ENCODE measurements at regions not wholly inside any gene's neighbourhood (a gene's known extent, or its start where the extent isn't known, plus 50 kb on each side); places are given as distances from the start of the nearest gene placed in this dataset.
"Not testable (repeated sequence)": the region's sequence is repeated elsewhere in the genome, so short reads cannot be mapped to it uniquely, and the experiment has no call there.

DNA sequence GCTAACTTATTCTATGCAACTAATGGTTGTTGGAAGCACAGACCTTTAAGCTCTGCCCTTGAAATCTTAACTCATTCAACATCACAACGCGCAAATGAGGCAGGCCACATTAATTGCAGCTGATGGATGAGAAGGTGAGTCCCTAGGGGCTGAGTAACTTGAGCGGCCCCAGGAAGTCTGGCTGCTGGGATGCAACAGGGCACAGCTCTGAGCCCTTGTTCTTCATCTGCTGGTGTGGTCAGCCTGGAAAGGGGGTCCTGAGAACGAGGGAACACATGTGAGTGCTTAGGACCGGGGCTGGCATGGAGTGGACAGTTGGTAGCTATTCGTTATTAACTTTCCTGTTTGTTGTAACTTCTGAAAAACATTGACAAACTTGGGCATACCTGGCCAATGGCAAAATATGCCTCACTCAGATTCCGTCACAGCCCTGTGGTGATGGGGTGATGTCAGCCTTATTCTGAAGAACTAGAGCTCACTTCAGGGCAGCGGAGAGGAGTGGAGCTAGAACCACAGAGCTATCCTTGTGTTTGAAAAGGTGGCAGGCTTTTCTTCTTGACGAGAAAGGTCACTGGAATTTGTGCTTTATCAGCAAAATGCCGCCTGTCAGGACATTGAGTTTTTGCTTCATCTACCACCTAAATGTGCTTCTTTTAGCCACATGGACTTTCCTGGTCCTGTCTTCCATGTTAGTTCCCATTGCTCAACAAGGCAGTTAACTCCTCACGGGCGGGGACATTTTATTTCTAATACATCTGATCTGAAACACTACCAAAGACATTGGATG, 145.9 kb upstream of the FHL2 start:
- H3K27me3 ChIP-seq, result no peaks in the 10 kb centered on the region
- H3K27ac ChIP-seq, result no peak overlapping the region
- no peaks in the 10 kb centered on the region for H3K9me3 ChIP-seq
- no peak overlapping the region for H3K4me2 ChIP-seq
- no peak overlapping the region for H3K4me3 ChIP-seq
- no peaks in the 10 kb centered on the region for H3K36me3 ChIP-seq
- H3K9ac ChIP-seq, result no peak overlapping the region
- TF ChIP-seq Cebpa-rat (IDR thresholded peaks at IDR 0.05), result no peak
- H4K20me1 ChIP-seq, result no peaks in the 10 kb centered on the region
- peaks cover 7% of the 10 kb centered on the region for H3K4me1 ChIP-seq

DNA sequence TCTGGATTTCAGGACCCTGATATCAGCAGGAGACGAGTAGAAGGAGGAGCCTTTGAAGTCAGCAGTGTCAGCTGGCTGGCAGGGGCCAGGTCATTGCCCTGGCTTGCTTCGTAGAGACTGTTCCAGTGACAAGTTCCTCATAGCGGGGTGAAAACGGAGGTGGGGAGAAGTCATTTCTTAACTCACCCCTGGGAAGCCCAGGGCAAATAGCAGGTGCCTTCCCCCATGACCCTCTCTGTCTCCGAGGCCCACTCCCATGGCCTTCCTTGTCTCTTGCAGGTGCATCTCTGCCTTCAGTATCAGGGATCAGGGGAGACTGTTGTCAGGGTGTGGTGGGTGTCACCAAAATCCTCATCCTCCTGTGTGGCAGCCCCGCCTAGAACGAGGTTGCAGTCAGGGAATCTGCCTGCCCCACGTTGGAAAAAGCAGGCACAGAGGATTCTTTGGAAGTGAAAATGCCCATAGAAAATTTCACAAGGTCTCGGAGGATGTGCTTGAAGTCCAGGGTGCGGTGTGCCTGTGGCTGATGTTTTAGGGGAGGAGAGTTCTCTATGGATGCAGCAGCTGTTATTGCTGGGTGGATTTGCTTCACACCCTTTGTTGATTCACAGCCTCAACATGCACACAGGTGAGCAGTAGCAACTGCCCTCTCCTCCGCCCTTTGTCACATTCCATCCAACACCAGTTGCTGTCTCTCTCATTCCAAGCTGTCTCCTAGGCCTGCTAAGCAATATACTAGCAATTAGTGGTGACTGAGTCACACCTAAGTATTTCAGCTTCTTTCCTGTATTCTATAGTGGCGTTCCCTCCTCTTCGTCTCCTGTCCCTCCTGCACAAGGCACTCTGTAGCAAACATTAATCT, 142.6 kb upstream of the FHL2 start:
- H3K27ac ChIP-seq, result no peak overlapping the region
- peaks cover 4% of the 10 kb centered on the region for H3K4me1 ChIP-seq
- no peak overlapping the region for H3K9ac ChIP-seq
- no peaks in the 10 kb centered on the region for H3K9me3 ChIP-seq
- no peak for TF ChIP-seq Cebpa-rat (IDR thresholded peaks at IDR 0.05)
- H3K36me3 ChIP-seq, result no peaks in the 10 kb centered on the region
- H3K27me3 ChIP-seq, result no peaks in the 10 kb centered on the region
- no peak overlapping the region for H3K4me3 ChIP-seq
- no peaks in the 10 kb centered on the region for H4K20me1 ChIP-seq
- H3K4me2 ChIP-seq, result no peak overlapping the region

DNA sequence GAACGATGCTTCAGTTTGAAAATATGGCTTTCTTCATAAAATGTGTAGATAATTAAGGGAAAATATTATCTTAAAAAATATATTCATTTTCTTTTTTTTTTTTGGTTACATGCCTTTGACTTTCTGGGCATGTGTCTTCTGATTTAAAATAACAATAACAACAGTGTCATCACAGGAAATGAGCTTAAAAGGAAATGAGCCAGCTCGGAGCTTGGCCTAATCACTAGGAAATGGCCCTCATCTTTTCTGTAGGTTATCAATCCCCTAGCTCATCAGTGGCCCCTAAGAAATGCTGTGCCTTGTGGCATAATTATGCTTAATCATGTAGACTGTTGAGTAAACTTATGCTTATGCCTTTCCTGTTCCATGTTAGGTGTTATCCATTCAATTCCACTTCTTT, 141.8 kb upstream of the FHL2 start:
- Histone ChIP-seq H3K27ac (no peak overlapping the region), H3K9me3 (no peaks in the 10 kb centered on the region), H3K4me1 (no peaks in the 10 kb centered on the region), H3K36me3 (no peaks in the 10 kb centered on the region), H3K27me3 (no peaks in the 10 kb centered on the region), H3K4me3 (no peak overlapping the region), H4K20me1 (no peaks in the 10 kb centered on the region), H3K4me2 (no peak overlapping the region), H3K9ac (no peak overlapping the region)
- no peak for TF ChIP-seq Cebpa-rat (IDR thresholded peaks at IDR 0.05)

DNA sequence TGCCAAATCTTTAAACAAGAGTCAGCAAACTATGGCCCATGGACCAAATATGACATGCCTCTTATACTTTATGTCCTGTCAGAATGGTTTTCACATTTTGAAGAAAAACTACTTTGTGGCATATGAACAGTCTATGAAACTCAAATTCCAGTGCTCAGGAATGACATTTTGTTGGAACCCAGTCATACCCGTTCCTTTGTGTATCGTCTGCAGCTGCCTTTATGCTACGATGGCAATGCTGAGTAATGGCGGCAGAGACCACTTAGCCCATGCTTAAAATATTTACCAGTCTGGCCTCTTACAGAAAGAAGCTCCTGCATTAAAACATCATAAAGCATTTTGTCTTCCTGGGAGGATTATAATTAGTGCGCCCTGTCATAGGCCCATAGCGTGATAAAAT, 140.5 kb upstream of the FHL2 start:
- Histone ChIP-seq H3K9ac (no peak overlapping the region), H3K27me3 (no peaks in the 10 kb centered on the region), H3K4me1 (no peaks in the 10 kb centered on the region), H3K4me2 (no peak overlapping the region), H3K9me3 (no peaks in the 10 kb centered on the region), H3K4me3 (no peak overlapping the region), H3K27ac (no peak overlapping the region), H3K36me3 (no peaks in the 10 kb centered on the region), H4K20me1 (no peaks in the 10 kb centered on the region)
- TF ChIP-seq Cebpa-rat (IDR thresholded peaks at IDR 0.05), result no peak

DNA sequence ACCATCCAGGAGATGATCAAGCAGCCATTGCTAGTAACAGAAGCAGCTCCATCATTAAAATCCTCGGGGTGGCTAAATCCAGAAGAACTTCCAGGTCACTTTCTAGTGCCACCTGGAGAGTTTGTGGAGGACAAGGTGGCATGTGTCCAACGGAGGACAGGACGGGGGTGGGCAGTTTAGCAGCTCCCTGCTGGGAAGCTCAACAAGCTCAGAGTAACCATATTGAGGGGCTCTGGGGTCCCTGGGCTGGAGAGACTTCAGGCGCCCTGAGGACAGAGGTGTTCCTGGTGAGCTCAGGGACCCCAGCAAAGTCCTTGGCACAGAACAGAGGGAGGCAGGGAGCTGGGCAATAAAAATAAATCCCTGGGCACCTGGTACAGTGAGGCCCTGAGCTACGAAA, 140.0 kb upstream of the FHL2 start:
- H4K20me1 ChIP-seq, result no peaks in the 10 kb centered on the region
- no peak for TF ChIP-seq Cebpa-rat (IDR thresholded peaks at IDR 0.05)
- no peaks in the 10 kb centered on the region for H3K9me3 ChIP-seq
- no peaks in the 10 kb centered on the region for H3K4me1 ChIP-seq
- H3K36me3 ChIP-seq, result no peaks in the 10 kb centered on the region
- H3K4me2 ChIP-seq, result no peak overlapping the region
- H3K4me3 ChIP-seq, result no peak overlapping the region
- H3K9ac ChIP-seq, result no peak overlapping the region
- no peak overlapping the region for H3K27ac ChIP-seq
- no peaks in the 10 kb centered on the region for H3K27me3 ChIP-seq

DNA sequence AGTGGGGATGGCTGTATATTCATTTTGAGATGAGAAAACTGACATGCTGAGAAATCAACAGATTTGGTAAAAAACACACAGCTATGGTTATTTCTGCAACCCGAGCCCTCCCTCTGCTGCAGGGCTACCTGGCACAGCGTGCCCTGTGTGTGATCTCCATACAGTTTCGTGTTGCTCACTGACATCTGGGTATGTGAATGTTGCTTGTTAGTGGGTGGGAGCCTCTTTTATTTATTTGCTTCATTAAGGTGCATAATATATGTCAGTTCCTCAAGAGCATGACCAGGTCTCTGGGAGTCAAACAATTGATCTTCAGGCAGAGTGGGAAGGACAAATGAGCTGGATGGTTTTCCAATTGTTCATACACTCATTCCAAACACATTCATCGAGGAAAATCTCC, 139.1 kb upstream of the FHL2 start:
- H3K9ac ChIP-seq, result no peak overlapping the region
- no peak overlapping the region for H3K4me2 ChIP-seq
- no peak overlapping the region for H3K4me3 ChIP-seq
- no peak for TF ChIP-seq Cebpa-rat (IDR thresholded peaks at IDR 0.05)
- no peaks in the 10 kb centered on the region for H3K27me3 ChIP-seq
- H3K9me3 ChIP-seq, result no peaks in the 10 kb centered on the region
- H3K36me3 ChIP-seq, result no peaks in the 10 kb centered on the region
- H4K20me1 ChIP-seq, result no peaks in the 10 kb centered on the region
- no peaks in the 10 kb centered on the region for H3K4me1 ChIP-seq
- no peak overlapping the region for H3K27ac ChIP-seq

DNA sequence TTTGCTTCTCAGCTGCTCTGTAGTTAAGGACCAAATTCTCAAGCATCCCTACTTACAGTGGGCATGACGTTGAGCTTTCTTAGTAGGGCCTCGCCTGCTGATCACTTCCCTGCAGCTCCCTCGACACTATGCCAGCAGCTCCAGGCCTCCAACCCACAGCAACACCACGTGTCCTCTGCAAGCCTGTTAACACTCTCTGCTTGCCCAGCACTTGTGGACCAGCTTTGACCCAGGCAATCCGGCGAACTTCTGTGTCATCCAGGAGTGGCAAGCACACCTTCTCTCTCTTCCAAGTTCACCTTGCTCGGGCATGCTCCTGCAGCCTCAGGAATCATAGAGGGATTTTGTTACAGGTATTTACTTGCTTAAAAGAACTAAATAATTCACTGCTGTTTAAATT, 138.6 kb upstream of the FHL2 start:
- Histone ChIP-seq H3K27me3 (no peaks in the 10 kb centered on the region), H3K36me3 (no peaks in the 10 kb centered on the region), H4K20me1 (no peaks in the 10 kb centered on the region), H3K4me1 (no peaks in the 10 kb centered on the region), H3K9ac (no peak overlapping the region), H3K4me2 (no peak overlapping the region), H3K27ac (no peak overlapping the region), H3K9me3 (no peaks in the 10 kb centered on the region), H3K4me3 (no peak overlapping the region)
- no peak for TF ChIP-seq Cebpa-rat (IDR thresholded peaks at IDR 0.05)

DNA sequence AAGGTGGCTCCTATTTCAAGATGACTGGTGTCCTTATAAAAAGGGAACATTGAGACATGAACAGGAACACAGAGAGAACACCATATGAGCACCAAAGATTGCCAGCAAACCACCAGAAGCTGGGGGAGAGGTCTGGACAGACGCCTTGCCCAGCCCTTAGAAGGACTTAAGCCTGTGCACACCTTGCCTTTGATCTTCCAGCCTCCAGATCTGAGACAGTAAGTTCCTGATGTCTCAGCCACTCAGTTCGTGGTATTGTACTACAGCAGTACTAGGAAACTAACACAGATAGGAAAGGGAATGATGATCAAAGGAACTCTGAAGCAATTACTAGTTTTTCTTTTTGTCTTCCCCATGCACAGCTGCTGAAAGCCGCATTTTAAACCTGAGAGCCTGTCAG, 137.3 kb upstream of the FHL2 start:
- H3K4me2 ChIP-seq, result no peak overlapping the region
- no peak for TF ChIP-seq Cebpa-rat (IDR thresholded peaks at IDR 0.05)

DNA sequence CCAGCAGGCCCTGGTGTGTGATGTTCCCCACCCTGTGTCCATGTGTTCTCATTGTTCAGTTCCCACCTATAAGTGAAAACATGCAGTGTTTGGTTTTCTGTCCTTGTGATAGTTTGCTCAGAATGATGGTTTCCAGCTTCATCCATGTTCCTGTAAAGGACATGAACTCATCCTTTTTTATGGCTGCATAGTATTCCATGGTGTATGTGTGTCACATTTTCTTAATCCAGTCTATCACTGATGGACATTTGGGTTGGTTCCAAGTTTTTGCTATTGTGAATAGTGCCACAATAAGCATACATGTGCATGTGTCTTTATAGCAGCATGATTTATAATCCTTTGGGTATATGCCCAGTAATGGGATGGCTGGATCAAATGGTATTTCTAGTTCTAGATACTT, 130.4 kb upstream of the FHL2 start:
- not testable (repeated sequence) for H3K36me3 ChIP-seq, H3K4me1 ChIP-seq, H3K4me3 ChIP-seq, H3K27ac ChIP-seq, H3K27me3 ChIP-seq, H3K9ac ChIP-seq, H3K4me2 ChIP-seq, H4K20me1 ChIP-seq
- H3K9me3 ChIP-seq, result peaks cover 13% of the 10 kb centered on the region

More for the DNA sequence above, 137.3 kb upstream of the FHL2 start:
- H3K27me3 ChIP-seq, result no peaks in the 10 kb centered on the region
- H3K36me3 ChIP-seq, result no peaks in the 10 kb centered on the region
- H3K4me1 ChIP-seq, result no peaks in the 10 kb centered on the region
- H3K27ac ChIP-seq, result no peak overlapping the region
- no peak overlapping the region for H3K9ac ChIP-seq
- no peak overlapping the region for H3K4me3 ChIP-seq
- no peaks in the 10 kb centered on the region for H3K9me3 ChIP-seq
- no peaks in the 10 kb centered on the region for H4K20me1 ChIP-seq
